GM23338 (cell line): ENCODE measurements at regions not wholly inside any gene's neighbourhood (a gene's known extent, or its start where the extent isn't known, plus 50 kb on each side); places are given as distances from the start of the nearest gene placed in this dataset.

Source experiments
- EZH2 ChIP-seq: fragments of 200-600 bp; sonication (generic); IDR thresholded peaks from one replicate; pipeline ENCODE4 v1.8.0; 2017; ENCODE audit warnings: antibody characterized with exemption, mild to moderate bottlenecking, low read depth; ENCODE audit not compliant: unreplicated experiment
- EZH2phosphoT487 ChIP-seq: fragments of 200-600 bp; sonication (generic); IDR thresholded peaks from one replicate; pipeline ENCODE4 v1.8.1; 2018; ENCODE audit warnings: antibody characterized with exemption; ENCODE audit not compliant: unreplicated experiment
- JUNB ChIP-seq: IDR thresholded peaks from one replicate; pipeline ENCODE4 v1.6.1; 2016; ENCODE audit warnings: antibody characterized with exemption; ENCODE audit not compliant: unreplicated experiment
- NANOG ChIP-seq: IDR thresholded peaks from 2 replicates; pipeline ENCODE4 v1.6.1; 2016; ENCODE audit warnings: antibody characterized with exemption, borderline replicate concordance
- POLR2AphosphoS5 ChIP-seq: IDR thresholded peaks from 2 replicates; pipeline ENCODE4 v1.6.1; 2016; ENCODE audit warnings: antibody characterized with exemption, low read depth
- STAT1 ChIP-seq: IDR thresholded peaks from one replicate; pipeline ENCODE4 v1.6.1; 2016; ENCODE audit warnings: antibody characterized with exemption; ENCODE audit not compliant: unreplicated experiment
- TF ChIP-seq, protein P1 (sequence below), 2 experiments: fragments of 200-600 bp in 1 of 2; sonication (generic) in 1 of 2; conservative IDR thresholded peaks; 2 replicates each; pipeline versions ENCODE4 v1.5.1 to v1.6.1; 2016 to 2017; ENCODE audit warnings: antibody characterized with exemption in 2 of 2, low read depth in 2 of 2, mild to moderate bottlenecking in 2 of 2, moderate library complexity in 1 of 2
- TF ChIP-seq, protein P2 (sequence below): IDR thresholded peaks from one replicate; pipeline ENCODE4 v1.6.1; 2018; ENCODE audit warnings: antibody characterized with exemption; ENCODE audit not compliant: unreplicated experiment

DNA sequence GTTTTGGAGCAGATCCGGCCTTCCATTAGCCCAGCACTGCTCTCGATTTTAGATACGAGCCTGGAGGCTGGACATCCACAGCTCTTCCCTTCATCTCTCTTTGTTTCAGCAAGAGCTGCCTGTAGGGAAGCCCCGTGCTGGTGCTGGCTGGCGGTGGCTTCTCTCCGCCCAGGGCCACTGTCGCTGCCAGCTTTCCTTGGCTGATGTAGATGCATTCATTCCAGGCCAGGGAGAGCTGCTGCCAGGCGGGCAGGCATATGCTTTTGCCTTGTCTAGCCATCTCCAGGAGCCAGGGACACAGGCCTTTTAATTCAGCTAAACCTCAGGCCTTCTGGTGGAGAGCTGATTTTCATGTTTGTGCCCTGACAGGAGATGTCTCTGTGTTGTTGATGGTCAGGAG, 409.3 kb upstream of the CLINT1 start:
- TF ChIP-seq, protein P1, sequence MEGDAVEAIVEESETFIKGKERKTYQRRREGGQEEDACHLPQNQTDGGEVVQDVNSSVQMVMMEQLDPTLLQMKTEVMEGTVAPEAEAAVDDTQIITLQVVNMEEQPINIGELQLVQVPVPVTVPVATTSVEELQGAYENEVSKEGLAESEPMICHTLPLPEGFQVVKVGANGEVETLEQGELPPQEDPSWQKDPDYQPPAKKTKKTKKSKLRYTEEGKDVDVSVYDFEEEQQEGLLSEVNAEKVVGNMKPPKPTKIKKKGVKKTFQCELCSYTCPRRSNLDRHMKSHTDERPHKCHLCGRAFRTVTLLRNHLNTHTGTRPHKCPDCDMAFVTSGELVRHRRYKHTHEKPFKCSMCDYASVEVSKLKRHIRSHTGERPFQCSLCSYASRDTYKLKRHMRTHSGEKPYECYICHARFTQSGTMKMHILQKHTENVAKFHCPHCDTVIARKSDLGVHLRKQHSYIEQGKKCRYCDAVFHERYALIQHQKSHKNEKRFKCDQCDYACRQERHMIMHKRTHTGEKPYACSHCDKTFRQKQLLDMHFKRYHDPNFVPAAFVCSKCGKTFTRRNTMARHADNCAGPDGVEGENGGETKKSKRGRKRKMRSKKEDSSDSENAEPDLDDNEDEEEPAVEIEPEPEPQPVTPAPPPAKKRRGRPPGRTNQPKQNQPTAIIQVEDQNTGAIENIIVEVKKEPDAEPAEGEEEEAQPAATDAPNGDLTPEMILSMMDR (conservative IDR thresholded peaks at IDR 0.05; ENCODE audit: low read depth in 2 of 2): no peak
- no peak for TF ChIP-seq JUNB
- no peak for TF ChIP-seq POLR2AphosphoS5
- no peak for TF ChIP-seq EZH2phosphoT487
- no peak for TF ChIP-seq EZH2
- TF ChIP-seq STAT1: no peak
- TF ChIP-seq, protein P2, sequence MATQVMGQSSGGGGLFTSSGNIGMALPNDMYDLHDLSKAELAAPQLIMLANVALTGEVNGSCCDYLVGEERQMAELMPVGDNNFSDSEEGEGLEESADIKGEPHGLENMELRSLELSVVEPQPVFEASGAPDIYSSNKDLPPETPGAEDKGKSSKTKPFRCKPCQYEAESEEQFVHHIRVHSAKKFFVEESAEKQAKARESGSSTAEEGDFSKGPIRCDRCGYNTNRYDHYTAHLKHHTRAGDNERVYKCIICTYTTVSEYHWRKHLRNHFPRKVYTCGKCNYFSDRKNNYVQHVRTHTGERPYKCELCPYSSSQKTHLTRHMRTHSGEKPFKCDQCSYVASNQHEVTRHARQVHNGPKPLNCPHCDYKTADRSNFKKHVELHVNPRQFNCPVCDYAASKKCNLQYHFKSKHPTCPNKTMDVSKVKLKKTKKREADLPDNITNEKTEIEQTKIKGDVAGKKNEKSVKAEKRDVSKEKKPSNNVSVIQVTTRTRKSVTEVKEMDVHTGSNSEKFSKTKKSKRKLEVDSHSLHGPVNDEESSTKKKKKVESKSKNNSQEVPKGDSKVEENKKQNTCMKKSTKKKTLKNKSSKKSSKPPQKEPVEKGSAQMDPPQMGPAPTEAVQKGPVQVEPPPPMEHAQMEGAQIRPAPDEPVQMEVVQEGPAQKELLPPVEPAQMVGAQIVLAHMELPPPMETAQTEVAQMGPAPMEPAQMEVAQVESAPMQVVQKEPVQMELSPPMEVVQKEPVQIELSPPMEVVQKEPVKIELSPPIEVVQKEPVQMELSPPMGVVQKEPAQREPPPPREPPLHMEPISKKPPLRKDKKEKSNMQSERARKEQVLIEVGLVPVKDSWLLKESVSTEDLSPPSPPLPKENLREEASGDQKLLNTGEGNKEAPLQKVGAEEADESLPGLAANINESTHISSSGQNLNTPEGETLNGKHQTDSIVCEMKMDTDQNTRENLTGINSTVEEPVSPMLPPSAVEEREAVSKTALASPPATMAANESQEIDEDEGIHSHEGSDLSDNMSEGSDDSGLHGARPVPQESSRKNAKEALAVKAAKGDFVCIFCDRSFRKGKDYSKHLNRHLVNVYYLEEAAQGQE: no peak
- TF ChIP-seq NANOG: no peak
